ENCODE measurements at regions not wholly inside any gene's neighbourhood (a gene's known extent, or its start where the extent isn't known, plus 50 kb on each side); places are given as distances from the start of the nearest gene placed in this dataset.

DNA sequence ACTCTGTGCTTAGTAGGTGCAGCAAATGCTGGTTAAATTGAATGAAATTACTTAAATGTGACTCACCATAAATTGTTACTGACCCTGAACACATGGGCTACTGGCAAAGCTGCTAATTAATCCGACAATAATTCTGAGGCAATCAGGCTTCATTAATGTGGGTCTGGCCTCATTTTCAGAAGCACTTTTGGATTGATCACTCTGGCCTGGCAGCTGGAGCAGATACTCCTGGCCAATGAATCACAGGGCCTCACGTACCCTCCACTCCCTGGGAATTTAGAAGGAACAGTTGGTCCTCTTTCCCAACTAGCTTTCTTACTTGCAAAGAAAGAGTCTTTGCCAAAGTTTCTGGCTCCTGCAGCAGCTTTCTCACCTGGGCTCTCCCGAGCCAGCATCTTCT is 162.0 kb upstream of the ZKSCAN2 start:
- no peaks in the 10 kb centered on the region for H3K79me2 ChIP-seq (ENCODE audit: insufficient read depth)
- no peaks in the 10 kb centered on the region for H3K9me2 ChIP-seq
- no peak overlapping the region for H3K4me3 ChIP-seq (ENCODE audit: low read depth in 2 of 2, low read length in 1 of 2)
- POLR2A ChIA-PET: no interaction called here
- H3K27me3 ChIP-seq (ENCODE audit: insufficient read depth): peaks cover 7% of the 10 kb centered on the region
- no peak overlapping the region for H2AFZ ChIP-seq (ENCODE audit: low read depth)
- CTCF ChIA-PET: no interaction called here
- no peak overlapping the region for H3K9ac ChIP-seq
- H3K4me2 ChIP-seq: no peak overlapping the region
- DNase-seq: no peak
- H4K20me1 ChIP-seq (ENCODE audit: insufficient read depth): no peaks in the 10 kb centered on the region
- no peaks in the 10 kb centered on the region for H3K36me3 ChIP-seq (replicated peaks in 1 of 2; ENCODE audit: control insufficient read depth in 1 of 2, insufficient read depth in 2 of 2, low read length in 1 of 2)
- 0% methylated on average over 3 of the region's 3 CpGs for WGBS (ENCODE audit: low lambda C conversion rate)
- H3K4me1 ChIP-seq (ENCODE audit: control insufficient read depth in 1 of 2, insufficient read depth in 2 of 2, low read depth in 1 of 2, low read length in 1 of 2): 0 out of 4 replicates have a peak, but pooled peaks cover 0 to under 1% of the 10 kb centered on the region in 2 experiments
- H3F3A ChIP-seq (replicated peaks; ENCODE audit: insufficient read depth): no peaks in the 10 kb centered on the region
- TF ChIP-seq FOXM1 (IDR thresholded peaks at IDR 0.05; ENCODE audit: low read depth) (no peak), GABPA (IDR thresholded peaks at IDR 0.05; ENCODE audit: low read depth) (no peak), YY1 (IDR thresholded peaks at IDR 0.05; ENCODE audit: low read depth) (no peak), MEF2A (IDR thresholded peaks at IDR 0.05; ENCODE audit: borderline replicate concordance, low read depth) (no peak), NRF1 (IDR thresholded peaks at IDR 0.05; ENCODE audit: low read depth, low read length) (no peak), FOSL2 (IDR thresholded peaks at IDR 0.05; ENCODE audit: borderline replicate concordance, low read depth) (no peak), SMC3 (IDR thresholded peaks at IDR 0.05; ENCODE audit: low read depth, low read length) (no peak), ELF1 (IDR thresholded peaks at IDR 0.05) (no peak), ZBTB33 (IDR thresholded peaks at IDR 0.05; ENCODE audit: borderline replicate concordance, low read depth) (no peak), GATA2 (CRISPR knock-in tag; IDR thresholded peaks at IDR 0.05) (no peak), TAF1 (IDR thresholded peaks at IDR 0.05; ENCODE audit: borderline replicate concordance, low read depth, low read length) (no peak)
- TF ChIP-seq, protein P1, sequence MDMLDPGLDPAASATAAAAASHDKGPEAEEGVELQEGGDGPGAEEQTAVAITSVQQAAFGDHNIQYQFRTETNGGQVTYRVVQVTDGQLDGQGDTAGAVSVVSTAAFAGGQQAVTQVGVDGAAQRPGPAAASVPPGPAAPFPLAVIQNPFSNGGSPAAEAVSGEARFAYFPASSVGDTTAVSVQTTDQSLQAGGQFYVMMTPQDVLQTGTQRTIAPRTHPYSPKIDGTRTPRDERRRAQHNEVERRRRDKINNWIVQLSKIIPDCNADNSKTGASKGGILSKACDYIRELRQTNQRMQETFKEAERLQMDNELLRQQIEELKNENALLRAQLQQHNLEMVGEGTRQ (IDR thresholded peaks at IDR 0.05; ENCODE audit: borderline replicate concordance, low read depth, low read length): no peak
- TF ChIP-seq, protein P2, sequence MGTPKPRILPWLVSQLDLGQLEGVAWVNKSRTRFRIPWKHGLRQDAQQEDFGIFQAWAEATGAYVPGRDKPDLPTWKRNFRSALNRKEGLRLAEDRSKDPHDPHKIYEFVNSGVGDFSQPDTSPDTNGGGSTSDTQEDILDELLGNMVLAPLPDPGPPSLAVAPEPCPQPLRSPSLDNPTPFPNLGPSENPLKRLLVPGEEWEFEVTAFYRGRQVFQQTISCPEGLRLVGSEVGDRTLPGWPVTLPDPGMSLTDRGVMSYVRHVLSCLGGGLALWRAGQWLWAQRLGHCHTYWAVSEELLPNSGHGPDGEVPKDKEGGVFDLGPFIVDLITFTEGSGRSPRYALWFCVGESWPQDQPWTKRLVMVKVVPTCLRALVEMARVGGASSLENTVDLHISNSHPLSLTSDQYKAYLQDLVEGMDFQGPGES (IDR thresholded peaks at IDR 0.05; ENCODE audit: low read depth, low read length): no peak
- TF ChIP-seq, protein P3, sequence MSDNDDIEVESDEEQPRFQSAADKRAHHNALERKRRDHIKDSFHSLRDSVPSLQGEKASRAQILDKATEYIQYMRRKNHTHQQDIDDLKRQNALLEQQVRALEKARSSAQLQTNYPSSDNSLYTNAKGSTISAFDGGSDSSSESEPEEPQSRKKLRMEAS (IDR thresholded peaks at IDR 0.05; ENCODE audit: low read depth): no peak
- TF ChIP-seq, protein P4, sequence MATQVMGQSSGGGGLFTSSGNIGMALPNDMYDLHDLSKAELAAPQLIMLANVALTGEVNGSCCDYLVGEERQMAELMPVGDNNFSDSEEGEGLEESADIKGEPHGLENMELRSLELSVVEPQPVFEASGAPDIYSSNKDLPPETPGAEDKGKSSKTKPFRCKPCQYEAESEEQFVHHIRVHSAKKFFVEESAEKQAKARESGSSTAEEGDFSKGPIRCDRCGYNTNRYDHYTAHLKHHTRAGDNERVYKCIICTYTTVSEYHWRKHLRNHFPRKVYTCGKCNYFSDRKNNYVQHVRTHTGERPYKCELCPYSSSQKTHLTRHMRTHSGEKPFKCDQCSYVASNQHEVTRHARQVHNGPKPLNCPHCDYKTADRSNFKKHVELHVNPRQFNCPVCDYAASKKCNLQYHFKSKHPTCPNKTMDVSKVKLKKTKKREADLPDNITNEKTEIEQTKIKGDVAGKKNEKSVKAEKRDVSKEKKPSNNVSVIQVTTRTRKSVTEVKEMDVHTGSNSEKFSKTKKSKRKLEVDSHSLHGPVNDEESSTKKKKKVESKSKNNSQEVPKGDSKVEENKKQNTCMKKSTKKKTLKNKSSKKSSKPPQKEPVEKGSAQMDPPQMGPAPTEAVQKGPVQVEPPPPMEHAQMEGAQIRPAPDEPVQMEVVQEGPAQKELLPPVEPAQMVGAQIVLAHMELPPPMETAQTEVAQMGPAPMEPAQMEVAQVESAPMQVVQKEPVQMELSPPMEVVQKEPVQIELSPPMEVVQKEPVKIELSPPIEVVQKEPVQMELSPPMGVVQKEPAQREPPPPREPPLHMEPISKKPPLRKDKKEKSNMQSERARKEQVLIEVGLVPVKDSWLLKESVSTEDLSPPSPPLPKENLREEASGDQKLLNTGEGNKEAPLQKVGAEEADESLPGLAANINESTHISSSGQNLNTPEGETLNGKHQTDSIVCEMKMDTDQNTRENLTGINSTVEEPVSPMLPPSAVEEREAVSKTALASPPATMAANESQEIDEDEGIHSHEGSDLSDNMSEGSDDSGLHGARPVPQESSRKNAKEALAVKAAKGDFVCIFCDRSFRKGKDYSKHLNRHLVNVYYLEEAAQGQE (IDR thresholded peaks at IDR 0.05; ENCODE audit: low read depth, low read length): no peak
- TF ChIP-seq, protein P5, sequence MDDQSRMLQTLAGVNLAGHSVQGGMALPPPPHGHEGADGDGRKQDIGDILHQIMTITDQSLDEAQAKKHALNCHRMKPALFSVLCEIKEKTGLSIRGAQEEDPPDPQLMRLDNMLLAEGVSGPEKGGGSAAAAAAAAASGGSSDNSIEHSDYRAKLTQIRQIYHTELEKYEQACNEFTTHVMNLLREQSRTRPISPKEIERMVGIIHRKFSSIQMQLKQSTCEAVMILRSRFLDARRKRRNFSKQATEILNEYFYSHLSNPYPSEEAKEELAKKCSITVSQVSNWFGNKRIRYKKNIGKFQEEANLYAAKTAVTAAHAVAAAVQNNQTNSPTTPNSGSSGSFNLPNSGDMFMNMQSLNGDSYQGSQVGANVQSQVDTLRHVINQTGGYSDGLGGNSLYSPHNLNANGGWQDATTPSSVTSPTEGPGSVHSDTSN (IDR thresholded peaks at IDR 0.05): no peak
- no peaks in the 10 kb centered on the region for H3K9me3 ChIP-seq
- H3K27ac ChIP-seq (ENCODE audit: low read depth in 2 of 2, low read length in 1 of 2): no peak overlapping the region

Data from SK-N-SH (cell line).